ENCODE measurements at regions not wholly inside any gene's neighbourhood (a gene's known extent, or its start where the extent isn't known, plus 50 kb on each side); places are given as distances from the start of the nearest gene placed in this dataset.

DNA sequence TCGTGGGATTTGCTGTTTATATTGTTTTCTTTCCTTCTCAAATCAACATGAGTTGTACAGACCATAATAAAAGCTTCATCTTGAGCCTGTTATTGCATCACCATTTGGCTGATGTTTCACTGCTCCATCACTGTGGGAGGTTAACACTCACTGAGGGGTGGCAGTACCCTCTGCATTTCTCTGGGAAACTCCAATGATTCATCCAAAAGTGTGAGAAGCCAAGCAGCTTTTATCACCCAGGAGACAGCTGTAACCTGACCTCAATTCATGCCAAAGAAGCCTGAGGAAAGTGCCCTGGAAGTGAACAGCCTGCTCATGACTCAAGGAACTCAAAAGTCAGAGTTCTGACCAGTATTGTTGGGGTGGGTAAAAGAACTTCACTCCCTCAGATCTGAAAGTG is 84.1 kb downstream of the GPR88 start:
- Histone ChIP-seq H3K4me1 (ENCODE audit: control insufficient read depth, insufficient read depth, low read length) (no peaks in the 10 kb centered on the region), H3K27ac (ENCODE audit: low read length) (no peak overlapping the region), H3K4me3 (ENCODE audit: low read depth in 2 of 2, low read length in 2 of 2) (no peak overlapping the region), H3K27me3 (ENCODE audit: control insufficient read depth, insufficient read depth, low read length) (no peaks in the 10 kb centered on the region), H3K36me3 (ENCODE audit: control insufficient read depth, insufficient read depth, low read length) (no peaks in the 10 kb centered on the region), H3K9me3 (ENCODE audit: control insufficient read depth, insufficient read depth, low read depth, low read length) (no peaks in the 10 kb centered on the region)
- TF ChIP-seq, protein P1, sequence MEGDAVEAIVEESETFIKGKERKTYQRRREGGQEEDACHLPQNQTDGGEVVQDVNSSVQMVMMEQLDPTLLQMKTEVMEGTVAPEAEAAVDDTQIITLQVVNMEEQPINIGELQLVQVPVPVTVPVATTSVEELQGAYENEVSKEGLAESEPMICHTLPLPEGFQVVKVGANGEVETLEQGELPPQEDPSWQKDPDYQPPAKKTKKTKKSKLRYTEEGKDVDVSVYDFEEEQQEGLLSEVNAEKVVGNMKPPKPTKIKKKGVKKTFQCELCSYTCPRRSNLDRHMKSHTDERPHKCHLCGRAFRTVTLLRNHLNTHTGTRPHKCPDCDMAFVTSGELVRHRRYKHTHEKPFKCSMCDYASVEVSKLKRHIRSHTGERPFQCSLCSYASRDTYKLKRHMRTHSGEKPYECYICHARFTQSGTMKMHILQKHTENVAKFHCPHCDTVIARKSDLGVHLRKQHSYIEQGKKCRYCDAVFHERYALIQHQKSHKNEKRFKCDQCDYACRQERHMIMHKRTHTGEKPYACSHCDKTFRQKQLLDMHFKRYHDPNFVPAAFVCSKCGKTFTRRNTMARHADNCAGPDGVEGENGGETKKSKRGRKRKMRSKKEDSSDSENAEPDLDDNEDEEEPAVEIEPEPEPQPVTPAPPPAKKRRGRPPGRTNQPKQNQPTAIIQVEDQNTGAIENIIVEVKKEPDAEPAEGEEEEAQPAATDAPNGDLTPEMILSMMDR (IDR thresholded peaks at IDR 0.05): no peak
- TF ChIP-seq POLR2AphosphoS5 (IDR thresholded peaks at IDR 0.05; ENCODE audit: low read depth, low read length) (no peak), TCF7L2 (IDR thresholded peaks at IDR 0.05; ENCODE audit: low read depth, low read length) (no peak), SIN3A (IDR thresholded peaks at IDR 0.05; ENCODE audit: borderline replicate concordance, insufficient read depth, low read depth, low read length) (no peak)
- TF ChIP-seq, protein P2, sequence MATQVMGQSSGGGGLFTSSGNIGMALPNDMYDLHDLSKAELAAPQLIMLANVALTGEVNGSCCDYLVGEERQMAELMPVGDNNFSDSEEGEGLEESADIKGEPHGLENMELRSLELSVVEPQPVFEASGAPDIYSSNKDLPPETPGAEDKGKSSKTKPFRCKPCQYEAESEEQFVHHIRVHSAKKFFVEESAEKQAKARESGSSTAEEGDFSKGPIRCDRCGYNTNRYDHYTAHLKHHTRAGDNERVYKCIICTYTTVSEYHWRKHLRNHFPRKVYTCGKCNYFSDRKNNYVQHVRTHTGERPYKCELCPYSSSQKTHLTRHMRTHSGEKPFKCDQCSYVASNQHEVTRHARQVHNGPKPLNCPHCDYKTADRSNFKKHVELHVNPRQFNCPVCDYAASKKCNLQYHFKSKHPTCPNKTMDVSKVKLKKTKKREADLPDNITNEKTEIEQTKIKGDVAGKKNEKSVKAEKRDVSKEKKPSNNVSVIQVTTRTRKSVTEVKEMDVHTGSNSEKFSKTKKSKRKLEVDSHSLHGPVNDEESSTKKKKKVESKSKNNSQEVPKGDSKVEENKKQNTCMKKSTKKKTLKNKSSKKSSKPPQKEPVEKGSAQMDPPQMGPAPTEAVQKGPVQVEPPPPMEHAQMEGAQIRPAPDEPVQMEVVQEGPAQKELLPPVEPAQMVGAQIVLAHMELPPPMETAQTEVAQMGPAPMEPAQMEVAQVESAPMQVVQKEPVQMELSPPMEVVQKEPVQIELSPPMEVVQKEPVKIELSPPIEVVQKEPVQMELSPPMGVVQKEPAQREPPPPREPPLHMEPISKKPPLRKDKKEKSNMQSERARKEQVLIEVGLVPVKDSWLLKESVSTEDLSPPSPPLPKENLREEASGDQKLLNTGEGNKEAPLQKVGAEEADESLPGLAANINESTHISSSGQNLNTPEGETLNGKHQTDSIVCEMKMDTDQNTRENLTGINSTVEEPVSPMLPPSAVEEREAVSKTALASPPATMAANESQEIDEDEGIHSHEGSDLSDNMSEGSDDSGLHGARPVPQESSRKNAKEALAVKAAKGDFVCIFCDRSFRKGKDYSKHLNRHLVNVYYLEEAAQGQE (IDR thresholded peaks at IDR 0.05; ENCODE audit: insufficient read depth in 1 of 2, low read depth in 2 of 2, low read length in 1 of 2): no peak
- ATAC-seq (no peak), DNase-seq (ENCODE audit: low read depth, low spot score) (no peak)
- in situ Hi-C loops (cut with HindIII; ENCODE audit: low pct_unique_long_range_greater_than_20kb, low sequenced_read_pairs): no loop called here
- intact Hi-C loops (cut with micrococcal nuclease; ENCODE audit: unreplicated experiment): no loop called here
- no TSS peak for BruUV-seq (replicated peaks)
- CTCF ChIA-PET: no interaction called here
- POLR2A ChIA-PET: no interaction called here

DNA sequence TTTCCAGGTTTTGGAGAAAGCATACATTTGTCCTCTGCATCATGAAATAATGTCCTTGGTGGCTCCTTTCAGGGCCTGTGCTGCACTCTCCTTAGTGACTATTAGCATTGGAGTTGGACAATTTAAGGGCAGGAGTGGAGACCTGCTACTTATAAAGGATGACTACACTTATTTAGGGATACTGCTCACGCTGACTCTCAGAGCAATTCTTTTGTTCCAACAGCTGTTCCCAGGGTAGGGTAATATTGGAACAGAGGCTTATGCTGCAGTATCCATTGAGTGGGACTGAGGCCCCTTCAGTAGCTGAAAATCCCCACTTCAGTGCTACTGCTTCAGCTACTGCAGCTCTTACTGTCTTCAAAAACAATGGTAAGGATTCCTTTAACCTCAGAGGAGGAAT is 84.6 kb downstream of the GPR88 start:
- Histone ChIP-seq H3K36me3 (ENCODE audit: control insufficient read depth, insufficient read depth, low read length) (no peaks in the 10 kb centered on the region), H3K4me3 (ENCODE audit: low read depth in 2 of 2, low read length in 2 of 2) (no peak overlapping the region), H3K27me3 (ENCODE audit: control insufficient read depth, insufficient read depth, low read length) (no peaks in the 10 kb centered on the region), H3K9me3 (ENCODE audit: control insufficient read depth, insufficient read depth, low read depth, low read length) (no peaks in the 10 kb centered on the region), H3K4me1 (ENCODE audit: control insufficient read depth, insufficient read depth, low read length) (no peaks in the 10 kb centered on the region), H3K27ac (ENCODE audit: low read length) (no peak overlapping the region)
- no peak for ATAC-seq
- in situ Hi-C loops (cut with HindIII; ENCODE audit: low pct_unique_long_range_greater_than_20kb, low sequenced_read_pairs): no loop called here
- ChIA-PET POLR2A (no interaction called here), CTCF (no interaction called here)
- DNase-seq (ENCODE audit: low read depth, low spot score): no peak
- BruUV-seq (replicated peaks): no TSS peak
- TF ChIP-seq, protein P1 (IDR thresholded peaks at IDR 0.05): no peak
- no peak for TF ChIP-seq TCF7L2 (IDR thresholded peaks at IDR 0.05; ENCODE audit: low read depth, low read length)
- no peak for TF ChIP-seq SIN3A (IDR thresholded peaks at IDR 0.05; ENCODE audit: borderline replicate concordance, insufficient read depth, low read depth, low read length)
- TF ChIP-seq POLR2AphosphoS5 (IDR thresholded peaks at IDR 0.05; ENCODE audit: low read depth, low read length): no peak
- intact Hi-C loops (cut with micrococcal nuclease; ENCODE audit: unreplicated experiment): no loop called here

Measured in Panc1 (cell line).